H9 (cell line): ENCODE measurements at regions not wholly inside any gene's neighbourhood (a gene's known extent, or its start where the extent isn't known, plus 50 kb on each side); places are given as distances from the start of the nearest gene placed in this dataset.

Experiments
- DNase-seq: peaks from one replicate; pipeline ENCODE4 v3.0.0-alpha.2; 2017
- H2AFZ ChIP-seq: one replicate; pipeline ENCODE4 v1.6.1; 2013; ENCODE audit warnings: mild to moderate bottlenecking, low read length, control low read depth, moderate library complexity
- H2AK5ac ChIP-seq: 2 replicates; pipeline ENCODE4 v1.6.1; 2013; ENCODE audit warnings: low read length, control low read depth, mixed read lengths; ENCODE audit not compliant: insufficient read length
- H2BK120ac ChIP-seq: one replicate; pipeline ENCODE4 v1.6.1; 2013; ENCODE audit warnings: low read depth, mild to moderate bottlenecking, low read length, control low read depth, inconsistent platforms; ENCODE audit not compliant: poor library complexity, severe bottlenecking
- H2BK12ac ChIP-seq: 2 replicates; pipeline ENCODE4 v1.6.1; 2013; ENCODE audit warnings: low read length, control low read depth, mixed read lengths, low read depth; ENCODE audit not compliant: insufficient read length
- H2BK15ac ChIP-seq: 2 replicates; pipeline ENCODE4 v1.6.1; 2013; ENCODE audit warnings: low read depth, low read length, control low read depth
- H2BK20ac ChIP-seq: one replicate; pipeline ENCODE4 v1.6.1; 2013; ENCODE audit warnings: low read depth, mild to moderate bottlenecking, low read length, control low read depth, inconsistent platforms; ENCODE audit not compliant: poor library complexity, severe bottlenecking
- H2BK5ac ChIP-seq: 2 replicates; pipeline ENCODE4 v1.6.1; 2013; ENCODE audit warnings: low read length, control low read depth, mixed read lengths; ENCODE audit not compliant: insufficient read length
- H3K14ac ChIP-seq: 2 replicates; pipeline ENCODE4 v1.6.1; 2013; ENCODE audit warnings: low read length, control low read depth; ENCODE audit not compliant: insufficient read depth
- H3K18ac ChIP-seq: 2 replicates; pipeline ENCODE4 v1.6.1; 2013; ENCODE audit warnings: low read depth, mild to moderate bottlenecking, mixed read lengths, low read length, control low read depth; ENCODE audit not compliant: insufficient read length
- H3K23ac ChIP-seq: 2 replicates; pipeline ENCODE4 v1.6.1; 2013; ENCODE audit warnings: low read length, control low read depth, mixed read lengths, low read depth; ENCODE audit not compliant: insufficient read length
- H3K23me2 ChIP-seq: 2 replicates; pipeline ENCODE4 v1.6.1; 2013; ENCODE audit warnings: low read depth, mild to moderate bottlenecking, mixed read lengths, low read length, control low read depth; ENCODE audit not compliant: insufficient read length, poor library complexity, severe bottlenecking
- H3K27ac ChIP-seq: 2 replicates; pipeline ENCODE4 v1.5.1; 2013; ENCODE audit warnings: low read length, control low read depth, mixed read lengths, low read depth; ENCODE audit not compliant: insufficient read length
- H3K27me3 ChIP-seq: 2 replicates; pipeline ENCODE4 v1.6.1; 2013; ENCODE audit warnings: low read length, control low read depth, inconsistent platforms; ENCODE audit not compliant: insufficient read depth
- H3K4ac ChIP-seq: 2 replicates; pipeline ENCODE4 v1.6.1; 2013; ENCODE audit warnings: low read depth, mild to moderate bottlenecking, control low read depth, inconsistent platforms, low read length, moderate library complexity
- H3K4me1 ChIP-seq: 2 replicates; pipeline ENCODE4 v1.6.1; 2013; ENCODE audit warnings: low read length, control low read depth, inconsistent platforms; ENCODE audit not compliant: insufficient read depth
- H3K4me2 ChIP-seq: 2 replicates; pipeline ENCODE4 v1.6.1; 2013; ENCODE audit warnings: low read length, control low read depth, mixed read lengths; ENCODE audit not compliant: insufficient read length, insufficient read depth
- H3K56ac ChIP-seq: 2 replicates; pipeline ENCODE4 v1.6.1; 2013; ENCODE audit warnings: low read depth, mild to moderate bottlenecking, mixed read lengths, low read length, control low read depth; ENCODE audit not compliant: insufficient read length
- H3K79me1 ChIP-seq: 2 replicates; pipeline ENCODE4 v1.6.1; 2013; ENCODE audit warnings: low read depth, mild to moderate bottlenecking, moderate library complexity, low read length, control low read depth, inconsistent platforms; ENCODE audit not compliant: insufficient read depth, poor library complexity, severe bottlenecking
- H3K79me2 ChIP-seq: 2 replicates; pipeline ENCODE4 v1.6.1; 2013; ENCODE audit warnings: low read length, control low read depth, inconsistent platforms; ENCODE audit not compliant: insufficient read depth
- H3K9ac ChIP-seq: 2 replicates; pipeline ENCODE4 v1.6.1; 2013; ENCODE audit warnings: low read length, control low read depth, mixed read lengths; ENCODE audit not compliant: insufficient read length; ENCODE audit errors: extremely low read depth
- H3K9me3 ChIP-seq: one replicate; pipeline ENCODE4 v1.6.1; 2013; ENCODE audit warnings: low read depth, low read length, inconsistent platforms; ENCODE audit not compliant: control insufficient read depth
- H3T11ph ChIP-seq: one replicate; pipeline ENCODE4 v1.6.1; 2013; ENCODE audit warnings: mild to moderate bottlenecking, low read length, control low read depth, inconsistent platforms
- H4K20me1 ChIP-seq: one replicate; pipeline ENCODE4 v1.6.1; 2013; ENCODE audit not compliant: control insufficient read depth, insufficient read length, insufficient read depth
- H4K5ac ChIP-seq: 2 replicates; pipeline ENCODE4 v1.6.1; 2013; ENCODE audit warnings: low read depth, mild to moderate bottlenecking, mixed read lengths, low read length, control low read depth; ENCODE audit not compliant: insufficient read length
- H4K8ac ChIP-seq: replicated peaks from 2 replicates; pipeline ENCODE4 v1.6.1; 2013; ENCODE audit warnings: low read length, control low read depth, mixed read lengths, low read depth; ENCODE audit not compliant: insufficient read length
- H4K91ac ChIP-seq: 2 replicates; pipeline ENCODE4 v1.6.1; 2013; ENCODE audit warnings: low read depth, mild to moderate bottlenecking, moderate library complexity, mixed read lengths, low read length, control low read depth; ENCODE audit not compliant: insufficient read length
- H3K27ac Mint-ChIP-seq, 3 experiments: 2 replicates in 2 of 3; 3 replicates in 1 of 3; pipeline ENCODE4 v1.8.0; 2020 to 2021; ENCODE audit warnings: mixed read lengths in 3 of 3, mild to moderate bottlenecking in 1 of 3, moderate library complexity in 1 of 3
- H3K27me3 Mint-ChIP-seq: 2 replicates; pipeline ENCODE4 v1.8.0; 2021; ENCODE audit warnings: low read depth, mild to moderate bottlenecking, moderate library complexity, mixed read lengths
- H3K36me3 Mint-ChIP-seq, 3 experiments: 2 replicates in 2 of 3; 3 replicates in 1 of 3; pipeline ENCODE4 v1.8.0; 2020 to 2021; ENCODE audit warnings: low read depth in 3 of 3, mixed read lengths in 3 of 3; ENCODE audit not compliant: insufficient read depth in 1 of 3
- H3K4me1 Mint-ChIP-seq, 2 experiments: 2 replicates each; pipeline ENCODE4 v1.8.0; 2020; ENCODE audit warnings: mixed read lengths in 2 of 2
- H3K4me3 Mint-ChIP-seq, 2 experiments: 2 replicates in 1 of 2; 3 replicates in 1 of 2; pipeline ENCODE4 v1.8.0; 2020 to 2021; ENCODE audit warnings: mild to moderate bottlenecking in 2 of 2, mixed read lengths in 2 of 2, moderate library complexity in 1 of 2
- H3K9me3 Mint-ChIP-seq, 2 experiments: 2 replicates in 1 of 2; 3 replicates in 1 of 2; pipeline ENCODE4 v1.8.0; 2020; ENCODE audit warnings: mild to moderate bottlenecking in 2 of 2, mixed read lengths in 2 of 2, moderate library complexity in 1 of 2
- CTCF ChIP-seq: fragments of 200-600 bp; sonication (generic); conservative IDR thresholded peaks from 3 replicates; pipeline ENCODE4 v1.8.0; 2021; ENCODE audit warnings: antibody characterized with exemption, mild to moderate bottlenecking
- WGBS: extraction: QIAGEN DNeasy Blood & Tissue Kit; methylation state at CpG from one replicate; pipeline ENCODE4 v1.1.7; 2013; ENCODE audit warnings: missing lambda C conversion rate, low lambda C conversion rate, mixed read lengths; ENCODE audit not compliant: insufficient read length; ENCODE audit errors: extremely low coverage; 5-methylcytosine and 5-hydroxymethylcytosine counted together

DNA sequence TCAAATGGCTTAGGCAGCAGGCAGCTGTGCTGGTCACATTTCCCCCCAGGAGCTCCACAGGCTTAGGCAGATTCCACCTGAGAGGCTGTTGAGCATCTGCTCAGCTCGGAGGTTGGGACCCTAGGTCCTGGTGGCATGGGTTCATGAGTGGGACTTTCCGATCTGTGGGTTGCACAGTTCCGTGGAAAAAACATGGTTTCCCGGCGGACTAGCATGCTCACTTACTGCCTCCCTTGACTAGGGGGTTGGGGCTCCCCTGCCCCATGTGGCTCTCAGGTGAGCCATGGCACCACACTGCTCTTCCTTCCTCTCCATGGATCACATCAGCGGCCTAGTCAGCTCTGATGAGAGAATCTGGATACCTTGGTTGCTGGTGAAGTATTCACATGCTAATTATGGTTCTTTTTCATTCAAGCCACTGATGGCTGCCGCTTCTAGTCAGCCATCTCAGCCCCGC, 685.1 kb downstream of the METTL15 start:
- Histone ChIP-seq H4K91ac (no peak overlapping the region), H3K56ac (no peak overlapping the region), H4K5ac (peak overlapping the region; percentile 33), H3K23me2 (no peaks in the 10 kb centered on the region), H3T11ph (no peak overlapping the region), H2BK120ac (no peak overlapping the region), H2BK5ac (no peak overlapping the region), H2AFZ (no peak overlapping the region), H4K20me1 (no peaks in the 10 kb centered on the region), H3K4me1 (peaks cover 7% of the 10 kb centered on the region; the same call in 1 of the 2 replicates), H3K79me2 (no peaks in the 10 kb centered on the region), H2BK12ac (no peak overlapping the region), H3K9me3 (no peaks in the 10 kb centered on the region), H3K79me1 (no peaks in the 10 kb centered on the region), H3K23ac (no peak overlapping the region), H3K27ac (peak overlapping the region; percentile 42), H2AK5ac (no peak overlapping the region), H2BK20ac (no peak overlapping the region), H3K9ac (no peak overlapping the region), H3K18ac (peak overlapping the region; percentile 4), H2BK15ac (no peak overlapping the region), H4K8ac (no peak overlapping the region), H3K14ac (0 out of 2 replicates have a peak overlapping the region, but pooled peaks have one; percentile 20), H3K4ac (no peak overlapping the region), H3K4me2 (no peak overlapping the region), H3K27me3 (no peaks in the 10 kb centered on the region)
- Mint-ChIP-seq H3K4me3 (no peak overlapping the region; a peak in 1 of 5 replicates), H3K4me1 (peaks cover 26 to 36% of the 10 kb centered on the region in 2 experiments), H3K9me3 (peaks cover 24 to 28% of the 10 kb centered on the region in 2 experiments), H3K36me3 (peaks cover 19 to 34% (median 25%) of the 10 kb centered on the region in 3 experiments), H3K27me3 (peaks cover 3% of the 10 kb centered on the region), H3K27ac (peak overlapping the region; percentile 46 to 94 (median 91); a peak in 6 of 7 replicates)
- peak; percentile 81 for DNase-seq
- WGBS = no CpG with 5 or more reads among the region's 8 CpGs
- TF ChIP-seq CTCF = no peak
